ENCODE measurements at regions not wholly inside any gene's neighbourhood (a gene's known extent, or its start where the extent isn't known, plus 50 kb on each side); places are given as distances from the start of the nearest gene placed in this dataset.

DNA sequence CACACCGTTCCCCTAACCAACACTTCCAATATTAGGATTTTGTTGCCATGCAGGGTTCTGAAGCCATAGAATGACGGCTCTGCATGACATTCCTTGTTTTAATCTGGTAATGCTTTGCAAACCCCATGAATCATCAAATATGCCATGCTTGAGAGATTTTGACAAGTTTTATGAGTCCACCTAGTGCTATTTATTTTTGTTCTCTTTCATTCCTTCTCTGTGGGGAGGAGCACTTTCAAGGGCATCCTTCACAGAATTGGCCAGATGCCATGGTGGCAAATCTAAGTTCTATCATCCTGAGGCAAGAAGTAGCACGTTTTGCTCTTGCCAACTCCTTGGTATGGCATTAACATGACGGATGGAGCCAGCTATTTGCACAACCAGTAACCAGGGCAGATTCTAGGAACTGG, 268.4 kb downstream of the FAM76B start:
- TF ChIP-seq, protein P1, sequence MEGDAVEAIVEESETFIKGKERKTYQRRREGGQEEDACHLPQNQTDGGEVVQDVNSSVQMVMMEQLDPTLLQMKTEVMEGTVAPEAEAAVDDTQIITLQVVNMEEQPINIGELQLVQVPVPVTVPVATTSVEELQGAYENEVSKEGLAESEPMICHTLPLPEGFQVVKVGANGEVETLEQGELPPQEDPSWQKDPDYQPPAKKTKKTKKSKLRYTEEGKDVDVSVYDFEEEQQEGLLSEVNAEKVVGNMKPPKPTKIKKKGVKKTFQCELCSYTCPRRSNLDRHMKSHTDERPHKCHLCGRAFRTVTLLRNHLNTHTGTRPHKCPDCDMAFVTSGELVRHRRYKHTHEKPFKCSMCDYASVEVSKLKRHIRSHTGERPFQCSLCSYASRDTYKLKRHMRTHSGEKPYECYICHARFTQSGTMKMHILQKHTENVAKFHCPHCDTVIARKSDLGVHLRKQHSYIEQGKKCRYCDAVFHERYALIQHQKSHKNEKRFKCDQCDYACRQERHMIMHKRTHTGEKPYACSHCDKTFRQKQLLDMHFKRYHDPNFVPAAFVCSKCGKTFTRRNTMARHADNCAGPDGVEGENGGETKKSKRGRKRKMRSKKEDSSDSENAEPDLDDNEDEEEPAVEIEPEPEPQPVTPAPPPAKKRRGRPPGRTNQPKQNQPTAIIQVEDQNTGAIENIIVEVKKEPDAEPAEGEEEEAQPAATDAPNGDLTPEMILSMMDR (IDR thresholded peaks at IDR 0.05) = no peak
- TF ChIP-seq EZH2 (IDR thresholded peaks at IDR 0.05) = no peak
